Parathyroid adenoma (tissue), 2 donors: ENCODE measurements at regions not wholly inside any gene's neighbourhood (a gene's known extent, or its start where the extent isn't known, plus 50 kb on each side); places are given as distances from the start of the nearest gene placed in this dataset.

Source experiments
- H2AFZ ChIP-seq: fragments of 300-600 bp; sonication (generic); one replicate; pipeline ENCODE4 v1.7.0; 2017; ENCODE audit warnings: antibody characterized with exemption, mild to moderate bottlenecking
- H3K27ac ChIP-seq: fragments of 300-600 bp; sonication (generic); one replicate; pipeline ENCODE4 v1.7.0; 2017
- H3K27me3 ChIP-seq: fragments of 300-600 bp; sonication (generic); one replicate; pipeline ENCODE4 v1.7.0; 2017; ENCODE audit warnings: low read length; ENCODE audit not compliant: control insufficient read depth, insufficient read depth
- H3K36me3 ChIP-seq: fragments of 300-600 bp; sonication (generic); one replicate; pipeline ENCODE4 v1.7.0; 2017; ENCODE audit warnings: low read length; ENCODE audit not compliant: control insufficient read depth, insufficient read depth
- H3K4me1 ChIP-seq: fragments of 300-600 bp; sonication (generic); one replicate; pipeline ENCODE4 v1.7.0; 2017; ENCODE audit warnings: control low read depth
- H3K4me2 ChIP-seq: fragments of 300-600 bp; sonication (generic); one replicate; pipeline ENCODE4 v1.7.0; 2017; ENCODE audit warnings: low read length
- H3K4me3 ChIP-seq: fragments of 300-600 bp; sonication (generic); one replicate; pipeline ENCODE4 v1.7.0; 2017; ENCODE audit warnings: low read depth, low read length
- H3K79me2 ChIP-seq: fragments of 300-600 bp; sonication (generic); one replicate; pipeline ENCODE4 v1.7.0; 2017; ENCODE audit warnings: control low read depth
- H3K9ac ChIP-seq: fragments of 300-600 bp; sonication (generic); one replicate; pipeline ENCODE4 v1.7.0; 2017; ENCODE audit warnings: mild to moderate bottlenecking
- H3K9me3 ChIP-seq: fragments of 300-600 bp; sonication (generic); one replicate; pipeline ENCODE4 v1.7.0; 2017; ENCODE audit warnings: low read length; ENCODE audit not compliant: control insufficient read depth
- CTCF ChIP-seq: fragments of 300-600 bp; sonication (generic); IDR thresholded peaks from one replicate; pipeline ENCODE4 v1.7.0; 2017; ENCODE audit warnings: antibody characterized with exemption, mild to moderate bottlenecking
- donor health status: primary hyperparathyroidism.

GRCh38 chr13:106680796-106681472 lies 113.0 kb upstream of the ARGLU1 start:
- no peak overlapping the region for H3K9ac ChIP-seq
- no peak overlapping the region for H3K4me3 ChIP-seq
- H3K4me1 ChIP-seq = no peaks in the 10 kb centered on the region
- H3K27ac ChIP-seq = no peak overlapping the region
- H3K27me3 ChIP-seq = no peaks in the 10 kb centered on the region
- H2AFZ ChIP-seq = no peak overlapping the region
- H3K36me3 ChIP-seq = no peaks in the 10 kb centered on the region
- H3K4me2 ChIP-seq = no peak overlapping the region
- no peaks in the 10 kb centered on the region for H3K9me3 ChIP-seq
- no peak for TF ChIP-seq CTCF
- H3K79me2 ChIP-seq = no peaks in the 10 kb centered on the region

- Histone ChIP-seq H3K4me2 (no peak overlapping the region), H3K4me3 (no peak overlapping the region), H3K27ac (no peak overlapping the region), H2AFZ (no peak overlapping the region), H3K36me3 (no peaks in the 10 kb centered on the region), H3K27me3 (no peaks in the 10 kb centered on the region), H3K4me1 (no peaks in the 10 kb centered on the region), H3K9ac (no peak overlapping the region), H3K9me3 (no peaks in the 10 kb centered on the region), H3K79me2 (no peaks in the 10 kb centered on the region)
- no peak for TF ChIP-seq CTCF
Measured at GRCh38 chr13:106678646-106679418, 110.9 kb upstream of the ARGLU1 start.

- H3K4me1 ChIP-seq = no peaks in the 10 kb centered on the region
- H3K79me2 ChIP-seq = no peaks in the 10 kb centered on the region
- H3K4me2 ChIP-seq = no peak overlapping the region
- no peaks in the 10 kb centered on the region for H3K9me3 ChIP-seq
- no peak overlapping the region for H3K27ac ChIP-seq
- H3K27me3 ChIP-seq = no peaks in the 10 kb centered on the region
- H3K9ac ChIP-seq = no peak overlapping the region
- no peak overlapping the region for H3K4me3 ChIP-seq
- TF ChIP-seq CTCF = no peak
- H3K36me3 ChIP-seq = no peaks in the 10 kb centered on the region
- H2AFZ ChIP-seq = no peak overlapping the region
Measured at GRCh38 chr13:106675311-106675710, 107.4 kb upstream of the ARGLU1 start.

GRCh38 chr13:106660746-106661625 lies 93.0 kb upstream of the ARGLU1 start:
- no peaks in the 10 kb centered on the region for H3K36me3 ChIP-seq
- TF ChIP-seq CTCF = no peak
- no peak overlapping the region for H3K4me3 ChIP-seq
- no peak overlapping the region for H3K9ac ChIP-seq
- H3K79me2 ChIP-seq = no peaks in the 10 kb centered on the region
- H2AFZ ChIP-seq = no peak overlapping the region
- no peaks in the 10 kb centered on the region for H3K27me3 ChIP-seq
- no peaks in the 10 kb centered on the region for H3K9me3 ChIP-seq
- no peak overlapping the region for H3K4me2 ChIP-seq
- no peaks in the 10 kb centered on the region for H3K4me1 ChIP-seq
- no peak overlapping the region for H3K27ac ChIP-seq
